NCI-H526 treated with DMSO at 0.1 percent for 48 hours (cell line): ENCODE measurements at regions not wholly inside any gene's neighbourhood (a gene's known extent, or its start where the extent isn't known, plus 50 kb on each side); places are given as distances from the start of the nearest gene placed in this dataset.

Source experiments
- DNase-seq: peaks from one replicate; lab custom pipeline; 2025; lab: John Stamatoyannopoulos, UW

GRCh38 chr6:144725736-144726522 is 440.8 kb downstream of the UTRN start:
- no peak for DNase-seq

DNA sequence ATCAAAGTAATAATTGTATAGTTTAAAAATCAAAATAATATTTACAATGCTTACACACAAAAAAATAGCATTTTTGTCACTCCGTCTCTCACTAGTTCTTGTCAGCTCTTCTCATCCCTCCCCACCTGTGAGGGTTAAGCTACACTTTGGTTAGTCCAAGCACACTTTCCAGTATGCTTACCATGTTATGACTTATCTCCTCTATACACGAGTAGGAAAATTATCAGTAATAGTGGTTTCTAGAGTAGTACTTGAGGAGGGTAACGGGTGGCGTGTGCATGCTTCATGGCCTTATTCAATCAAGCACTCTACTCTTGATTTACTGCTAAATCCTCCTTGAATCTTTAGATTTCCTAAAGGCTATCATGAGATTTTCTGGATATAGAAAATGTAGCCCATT is 443.7 kb downstream of the UTRN start:
- DNase-seq: no peak

DNA sequence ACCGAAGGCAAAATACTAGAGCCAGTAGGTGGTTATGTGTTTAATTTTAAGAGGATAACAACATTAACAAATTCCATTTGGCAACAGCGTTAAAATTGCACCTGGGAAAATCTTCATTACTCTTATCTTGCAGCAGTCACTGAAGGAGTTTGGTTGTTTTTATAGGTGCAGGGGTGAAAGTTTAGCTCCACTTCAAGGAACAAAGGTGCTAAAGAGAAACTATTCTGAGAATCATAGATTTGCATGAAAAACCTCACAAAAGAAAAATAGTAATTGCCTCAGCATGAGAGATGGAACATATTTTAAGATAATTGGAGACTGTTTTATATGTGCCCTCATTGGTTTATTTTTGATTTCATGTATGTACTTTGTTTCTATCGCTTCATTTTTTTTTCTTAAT is 444.4 kb downstream of the UTRN start:
- DNase-seq: no peak

DNA sequence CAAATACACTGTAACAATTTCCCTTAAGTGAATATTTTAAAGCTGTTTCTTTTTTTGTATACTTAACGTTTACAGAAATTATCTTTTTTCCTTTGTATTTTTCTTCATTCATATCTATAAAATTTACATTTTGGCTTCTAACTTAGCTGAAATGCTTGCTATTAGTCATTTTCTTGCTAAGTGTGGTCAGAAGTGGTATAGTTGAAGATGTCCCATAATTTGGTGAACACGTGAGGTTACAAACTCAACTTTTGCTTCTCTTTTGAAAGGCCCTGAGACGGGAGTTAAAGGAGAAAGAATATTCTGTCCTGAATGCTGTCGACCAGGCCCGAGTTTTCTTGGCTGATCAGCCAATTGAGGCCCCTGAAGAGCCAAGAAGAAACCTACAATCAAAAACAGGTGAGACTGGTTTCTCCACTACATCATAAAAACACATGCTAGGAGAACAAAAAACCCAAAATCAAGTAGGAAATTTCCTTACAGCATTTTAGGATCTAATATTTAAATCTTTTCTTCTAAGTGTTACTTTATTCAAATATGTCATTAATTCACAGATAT is 445.0 kb downstream of the UTRN start:
- DNase-seq: no peak

GRCh38 chr6:144731229-144731628 is 446.1 kb downstream of the UTRN start:
- no peak for DNase-seq

DNA sequence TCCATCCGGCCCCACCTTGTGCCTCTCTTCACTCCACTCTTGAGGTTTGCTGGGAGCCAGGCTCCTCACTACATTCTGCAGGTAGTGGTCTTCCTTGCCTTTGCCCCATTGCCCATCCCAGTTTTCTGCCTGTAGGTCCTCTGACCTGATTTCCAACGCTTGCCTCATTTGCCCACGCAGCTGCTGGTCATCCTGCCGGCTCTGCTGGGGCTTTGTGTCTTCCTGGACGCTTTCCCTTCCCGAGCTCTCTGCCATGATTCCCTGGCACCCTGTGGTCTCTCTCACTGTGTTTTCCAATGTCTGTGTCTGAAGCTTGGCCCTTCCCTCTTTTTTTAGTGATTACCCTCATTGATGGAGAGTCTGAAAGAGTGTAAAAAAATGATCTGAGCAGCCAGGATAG is 451.6 kb downstream of the UTRN start:
- DNase-seq: no peak

DNA sequence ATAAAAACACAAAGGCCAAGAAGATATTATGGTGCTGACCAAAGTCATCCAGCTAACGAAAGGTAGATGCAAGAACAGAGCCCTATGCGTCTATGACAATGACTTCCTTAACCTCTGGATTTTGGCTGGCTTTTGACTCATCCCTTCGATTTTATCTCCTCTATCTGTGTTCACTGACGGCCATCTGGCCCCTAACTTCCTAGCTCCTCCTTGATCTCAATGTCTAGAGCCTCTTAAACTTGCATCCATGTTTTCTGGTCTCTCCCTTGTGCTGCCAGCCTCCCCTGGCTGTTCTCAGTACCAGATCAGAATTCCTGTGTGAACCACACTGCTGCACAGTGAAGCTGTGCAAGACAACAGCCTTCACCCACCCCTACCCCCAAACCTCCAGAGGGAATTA is 452.9 kb downstream of the UTRN start:
- DNase-seq: no peak

GRCh38 chr6:144739873-144740272 is 454.7 kb downstream of the UTRN start:
- no peak for DNase-seq

DNA sequence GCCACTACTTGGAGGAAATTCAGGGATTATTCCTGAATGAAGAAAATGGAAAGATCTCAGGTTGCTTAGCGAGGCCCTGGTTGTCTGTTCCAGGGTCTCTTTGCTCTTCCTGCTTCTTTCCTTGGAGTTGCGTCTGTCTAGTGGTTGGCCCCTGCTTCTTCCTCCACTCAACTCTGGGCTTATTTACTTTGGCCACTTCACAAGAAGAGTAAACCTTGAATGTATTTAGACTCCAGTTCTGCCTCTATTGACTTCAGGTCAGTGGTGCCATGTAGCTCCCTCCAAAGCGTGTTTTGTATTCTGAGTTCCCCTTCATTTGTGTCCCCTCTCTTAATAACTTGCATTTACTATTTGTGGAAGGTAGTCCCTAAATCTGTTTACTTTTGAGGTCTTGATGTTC is 456.5 kb downstream of the UTRN start:
- no peak for DNase-seq

- no peak for DNase-seq
Observed at GRCh38 chr6:144742779-144743178, 457.6 kb downstream of the UTRN start.

DNA sequence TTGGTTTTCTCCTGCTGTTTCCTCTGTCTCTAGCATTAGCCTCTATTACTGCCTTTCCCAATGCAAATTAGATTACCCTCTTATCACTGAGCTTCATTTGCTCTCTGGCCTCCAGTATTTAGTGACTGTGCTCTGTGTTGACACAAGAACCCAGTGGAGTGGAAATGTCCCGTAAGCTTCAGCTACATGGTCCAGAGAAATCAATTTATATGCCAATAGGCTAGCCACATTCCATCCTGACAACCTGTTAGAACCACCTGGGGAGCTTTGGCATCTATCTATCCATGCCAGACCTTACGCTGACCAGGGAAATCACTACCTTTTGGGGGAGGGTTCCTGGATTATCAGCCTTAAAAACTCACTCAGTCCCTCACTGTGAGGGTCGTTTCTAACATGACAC is 459.6 kb downstream of the UTRN start:
- DNase-seq: peak; percentile 63

- DNase-seq: no peak
Observed at GRCh38 chr6:144745439-144745838, 460.3 kb downstream of the UTRN start.

- DNase-seq: no peak
Observed at GRCh38 chr6:144746902-144747469, 461.9 kb downstream of the UTRN start.

- no peak for DNase-seq
Observed at GRCh38 chr6:144749263-144749662, 464.1 kb downstream of the UTRN start.

- DNase-seq: no peak
Observed at GRCh38 chr6:144753023-144753705, 468.0 kb downstream of the UTRN start.

DNA sequence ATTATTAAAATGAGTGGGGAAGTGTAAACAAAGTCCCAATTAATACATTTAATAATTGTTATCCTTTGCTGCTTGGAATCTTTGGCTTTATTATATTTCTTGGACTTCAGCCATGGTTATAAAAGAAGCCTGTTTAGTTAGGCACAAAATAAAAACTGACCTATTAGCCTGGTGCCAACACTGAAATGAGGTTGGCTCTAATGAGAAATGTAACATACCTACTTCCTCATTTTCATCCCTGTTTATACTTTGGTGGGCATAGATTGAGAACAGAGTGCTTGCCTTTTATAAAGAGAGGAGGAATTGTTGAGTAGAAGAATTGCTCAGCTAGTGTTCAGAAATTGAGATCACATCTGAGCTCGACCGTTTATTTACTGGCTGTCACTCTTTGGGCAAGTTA is 471.3 kb downstream of the UTRN start:
- DNase-seq: no peak

DNA sequence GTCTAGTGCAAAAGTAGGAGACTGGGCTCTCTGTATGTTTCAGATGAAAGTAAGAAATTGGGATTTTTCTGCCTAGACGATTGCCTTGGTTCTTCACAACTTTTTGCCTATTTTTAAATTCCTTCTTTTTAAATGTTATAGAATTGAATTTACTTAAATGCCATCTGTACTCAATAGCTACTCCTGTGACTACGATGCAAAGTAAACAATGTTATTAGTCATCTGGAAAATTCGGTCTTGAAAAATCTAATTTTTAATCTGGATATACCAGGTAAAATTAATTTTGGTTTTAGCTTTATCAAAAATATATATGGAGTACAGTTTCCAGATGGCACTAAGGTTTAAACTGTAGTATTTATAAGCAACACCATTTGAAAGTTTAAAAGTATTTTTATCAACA is 472.2 kb downstream of the UTRN start:
- DNase-seq: no peak

- DNase-seq: no peak
Observed at GRCh38 chr6:144757730-144758129, 472.6 kb downstream of the UTRN start.

DNA sequence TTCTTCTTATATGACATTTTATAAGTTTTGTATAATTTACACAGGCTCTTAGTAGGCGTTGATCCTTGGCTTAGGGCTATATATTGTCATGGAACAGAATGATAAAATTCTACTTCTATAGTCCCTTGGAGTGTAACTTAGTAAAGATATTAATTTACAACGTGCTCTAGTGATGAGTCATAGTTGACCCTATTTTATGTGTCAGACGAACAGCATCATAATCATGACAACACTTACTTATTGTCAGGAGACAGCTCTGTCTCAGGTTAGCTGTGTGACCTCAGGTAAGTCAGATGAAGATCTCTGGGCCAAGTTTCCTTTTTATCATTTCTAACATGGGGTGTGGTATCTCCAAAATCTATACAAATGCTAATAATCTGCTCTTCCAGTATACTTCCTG is 473.5 kb downstream of the UTRN start:
- no peak for DNase-seq

DNA sequence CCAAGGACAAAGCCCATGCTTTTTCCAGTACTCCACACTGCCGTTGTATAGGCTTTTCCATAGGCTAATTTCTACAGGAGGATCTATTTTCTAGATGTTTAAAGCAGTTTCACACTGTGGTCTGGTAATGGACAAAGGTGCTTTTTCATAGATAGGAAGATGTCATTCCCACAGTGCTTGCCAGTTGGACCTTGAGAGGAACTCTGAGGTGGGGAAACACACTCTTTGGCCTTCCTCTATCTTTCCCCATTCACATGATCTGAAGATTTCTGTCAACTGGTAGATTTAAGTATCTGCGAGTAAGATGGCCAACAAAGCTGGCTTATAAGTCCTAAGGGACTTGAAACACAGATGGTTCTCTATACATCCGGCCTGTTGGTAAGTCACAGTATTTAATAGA is 477.3 kb downstream of the UTRN start:
- no peak for DNase-seq

DNA sequence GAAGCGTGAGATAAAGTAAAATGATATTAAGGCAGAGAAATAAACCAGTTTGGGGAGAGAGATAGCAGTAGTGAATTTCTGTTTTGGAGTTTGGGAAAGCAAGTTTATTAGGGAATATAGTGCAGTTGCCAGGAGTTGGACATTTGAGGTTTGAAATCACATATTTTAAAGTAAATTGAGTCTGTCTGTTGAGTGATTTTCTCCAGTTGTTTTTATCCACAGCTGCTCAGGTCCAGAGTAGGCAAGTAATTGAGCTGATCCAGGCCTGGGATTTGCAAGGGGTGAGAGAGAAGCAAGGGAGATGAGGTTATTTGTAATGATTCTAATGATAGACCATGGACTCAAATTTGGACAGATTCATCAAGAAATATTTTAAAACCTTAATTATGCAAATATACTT is 481.9 kb downstream of the UTRN start:
- DNase-seq: no peak

DNA sequence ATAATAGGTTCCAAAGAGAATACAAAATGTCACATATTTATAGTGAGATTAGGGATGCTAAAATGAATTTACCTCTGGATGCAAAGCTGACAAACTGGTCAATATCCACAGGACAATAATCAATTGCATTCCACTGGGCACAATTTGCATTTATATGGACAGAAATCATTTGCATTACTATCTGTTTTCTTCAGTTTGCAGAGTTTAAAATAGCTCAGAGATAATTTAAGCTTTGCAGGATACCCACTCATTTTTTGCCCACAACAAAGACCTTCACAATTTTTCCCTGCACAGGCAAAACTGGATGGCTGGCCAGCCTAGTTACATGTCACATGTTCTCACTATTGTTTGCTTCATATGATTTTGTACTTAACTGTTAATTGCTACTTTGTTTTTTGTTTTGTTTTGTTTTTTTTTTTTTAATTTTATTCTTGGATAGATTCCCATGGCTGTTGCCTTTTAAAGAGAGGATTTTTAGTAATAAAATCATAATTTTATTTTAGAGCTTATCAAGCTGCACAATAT is 483.5 kb downstream of the UTRN start:
- no peak for DNase-seq

- DNase-seq: no peak
Observed at GRCh38 chr6:144769142-144769541, 484.0 kb downstream of the UTRN start.
